Calu3 (cell line): ENCODE measurements at regions not wholly inside any gene's neighbourhood (a gene's known extent, or its start where the extent isn't known, plus 50 kb on each side); places are given as distances from the start of the nearest gene placed in this dataset.
A peak's percentile ranks its signal among the peaks of the same experiment; 100 is the strongest.

ENCODE experiments used
- BruUV-seq: library from RNA; stranded (reverse); fragments of 400-500 nt; replicated peaks from 2 replicates; lab custom pipeline; 2021; lab: Mats Ljungman, UMichigan
- CTCF ChIA-PET: fragments of 300-600 bp; sonication (Branson Sonifier 250); formaldehyde crosslinking; loops from one replicate; lab custom pipeline; 2022; ENCODE audit warnings: antibody characterized with exemption; lab: Charles Lee
- DNase-seq: peaks from one replicate; pipeline ENCODE4 v3.0.0; 2022
- H3K27ac Mint-ChIP-seq: one replicate; pipeline ENCODE4 v1.8.0; 2022; ENCODE audit warnings: mixed read lengths; ENCODE audit not compliant: unreplicated experiment
- H3K27me3 Mint-ChIP-seq: one replicate; pipeline ENCODE4 v1.8.0; 2022; ENCODE audit warnings: mixed read lengths; ENCODE audit not compliant: unreplicated experiment
- H3K36me3 Mint-ChIP-seq: one replicate; pipeline ENCODE4 v1.8.0; 2022; ENCODE audit warnings: mild to moderate bottlenecking, moderate library complexity, mixed read lengths; ENCODE audit not compliant: insufficient read depth, unreplicated experiment
- H3K4me1 Mint-ChIP-seq: one replicate; pipeline ENCODE4 v1.8.0; 2022; ENCODE audit warnings: mild to moderate bottlenecking, low read depth, mixed read lengths; ENCODE audit not compliant: unreplicated experiment
- H3K4me3 Mint-ChIP-seq: one replicate; pipeline ENCODE4 v1.8.0; 2022; ENCODE audit warnings: mild to moderate bottlenecking, low read depth, moderate library complexity, mixed read lengths; ENCODE audit not compliant: unreplicated experiment
- H3K9me3 Mint-ChIP-seq: one replicate; pipeline ENCODE4 v1.8.0; 2022; ENCODE audit warnings: low read depth, mixed read lengths; ENCODE audit not compliant: unreplicated experiment
- CTCF ChIP-seq: fragments of 200-600 bp; IDR thresholded peaks from one replicate; pipeline ENCODE4 v1.8.0; 2022; ENCODE audit warnings: antibody characterized with exemption; ENCODE audit not compliant: unreplicated experiment
- intact Hi-C: fragments of 100-400 bp; cut with micrococcal nuclease; formaldehyde crosslinking; loops from one replicate; pipeline ENCODE4 v1.10.0; 2022; ENCODE audit not compliant: unreplicated experiment

- CTCF ChIA-PET, result no interaction called here
- Mint-ChIP-seq H3K27me3 (no peaks in the 10 kb centered on the region), H3K4me1 (no peaks in the 10 kb centered on the region), H3K27ac (peak overlapping the region; percentile 20), H3K36me3 (no peaks in the 10 kb centered on the region), H3K9me3 (no peaks in the 10 kb centered on the region), H3K4me3 (no peak overlapping the region)
- intact Hi-C loops, result loop anchor here (10.0 kb wide), 1 partner anchor 424 kb away; no protein-coding TSS in a partner anchor
- no TSS peak for BruUV-seq
- peak; percentile 9 for DNase-seq
- TF ChIP-seq CTCF, result no peak
Observed at GRCh38 chr4:159941076-159941475, 838.2 kb downstream of the RAPGEF2 start.

DNA sequence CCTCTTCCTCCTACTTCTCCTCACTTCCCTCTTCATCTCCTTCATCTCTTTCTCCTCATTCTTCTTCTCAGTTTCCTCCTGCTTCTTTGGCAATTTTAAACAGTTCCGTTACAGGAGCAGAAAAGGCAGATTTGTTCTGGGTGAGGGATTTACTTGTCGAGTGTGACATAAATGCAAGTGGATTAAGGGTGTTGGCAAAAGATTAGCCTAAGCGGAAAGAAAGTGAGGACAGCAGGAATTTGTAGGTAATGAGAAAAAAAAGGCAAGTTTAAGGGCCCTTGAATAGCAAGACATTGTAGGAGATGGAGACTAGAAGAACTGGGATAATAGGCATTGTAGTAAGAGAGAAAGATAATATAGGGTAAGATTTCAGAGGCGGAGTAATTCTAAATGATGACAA is 841.6 kb downstream of the RAPGEF2 start:
- CTCF ChIA-PET, result no interaction called here
- intact Hi-C loops, result loop anchor here (10.0 kb wide), 1 partner anchor 420 kb away; no protein-coding TSS in a partner anchor
- no peak overlapping the region for H3K4me3 Mint-ChIP-seq
- no peaks in the 10 kb centered on the region for H3K36me3 Mint-ChIP-seq
- BruUV-seq, result no TSS peak
- H3K9me3 Mint-ChIP-seq, result no peaks in the 10 kb centered on the region
- no peak for DNase-seq
- H3K27ac Mint-ChIP-seq, result no peak overlapping the region
- no peaks in the 10 kb centered on the region for H3K4me1 Mint-ChIP-seq
- no peak for TF ChIP-seq CTCF
- no peaks in the 10 kb centered on the region for H3K27me3 Mint-ChIP-seq

DNA sequence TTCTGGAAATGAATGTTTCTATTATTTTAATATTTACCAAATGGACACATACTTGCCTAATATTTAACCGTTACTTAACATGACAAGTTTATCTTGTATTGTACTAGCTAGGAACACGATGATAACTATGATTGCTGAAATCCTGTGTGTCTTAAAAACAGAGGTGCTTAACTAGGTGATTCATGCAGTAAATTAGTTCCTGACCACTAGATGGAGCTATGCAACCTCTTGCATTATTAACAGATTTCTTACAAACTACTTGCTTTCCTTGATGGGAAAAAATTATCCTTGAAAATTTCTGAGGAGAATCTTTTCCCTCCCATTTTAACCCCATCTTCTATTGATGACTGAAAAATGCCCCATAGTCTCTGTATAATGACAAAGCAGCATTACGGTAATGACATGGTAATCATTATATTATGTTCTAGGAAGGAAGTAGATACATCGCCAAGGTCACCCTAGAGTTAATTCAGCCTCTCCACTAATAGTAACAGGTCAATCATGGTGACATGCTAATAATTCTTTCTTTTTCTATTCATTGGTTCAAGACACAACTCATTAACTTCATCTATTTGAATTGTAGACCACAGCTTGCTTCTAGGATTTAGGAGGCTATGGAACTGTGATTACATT is 844.2 kb downstream of the RAPGEF2 start:
- intact Hi-C loops, result loop anchor here (1.0 to 10.0 kb wide), 4 partner anchors 182 to 460 kb away; no protein-coding TSS in a partner anchor
- Mint-ChIP-seq H3K9me3 (no peaks in the 10 kb centered on the region), H3K36me3 (no peaks in the 10 kb centered on the region), H3K4me3 (no peak overlapping the region), H3K27me3 (no peaks in the 10 kb centered on the region), H3K27ac (no peak overlapping the region), H3K4me1 (no peaks in the 10 kb centered on the region)
- no peak for DNase-seq
- TF ChIP-seq CTCF, result peak; percentile 23
- no TSS peak for BruUV-seq
- CTCF ChIA-PET, result no interaction called here

DNA sequence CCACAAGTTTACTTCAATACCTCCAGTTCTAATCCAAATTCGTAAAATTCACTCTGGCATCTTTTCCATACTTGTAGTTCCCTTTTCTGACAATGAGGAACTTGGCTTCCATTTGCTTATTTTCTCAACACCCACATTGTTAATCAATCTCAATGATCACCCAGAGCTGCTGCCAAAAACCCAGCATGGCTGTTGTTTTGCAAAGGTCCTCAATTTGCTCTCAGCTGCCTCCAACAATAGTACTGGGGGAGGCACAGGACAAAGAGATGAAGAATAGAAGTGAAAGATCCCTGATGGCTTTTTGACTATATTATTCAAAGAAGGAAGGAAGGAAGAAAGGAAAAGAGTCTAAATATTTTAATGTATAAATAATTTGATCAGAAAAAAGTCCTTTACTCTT is 847.8 kb downstream of the RAPGEF2 start:
- intact Hi-C loops, result no loop called here
- TF ChIP-seq CTCF, result no peak
- Mint-ChIP-seq H3K4me3 (no peak overlapping the region), H3K27me3 (no peaks in the 10 kb centered on the region), H3K9me3 (no peaks in the 10 kb centered on the region), H3K27ac (no peak overlapping the region), H3K4me1 (no peaks in the 10 kb centered on the region), H3K36me3 (no peaks in the 10 kb centered on the region)
- CTCF ChIA-PET, result no interaction called here
- DNase-seq, result no peak
- BruUV-seq, result no TSS peak
